NCI-H2227 (cell line): ENCODE measurements at regions not wholly inside any gene's neighbourhood (a gene's known extent, or its start where the extent isn't known, plus 50 kb on each side); places are given as distances from the start of the nearest gene placed in this dataset.
"Not testable (repeated sequence)": the region's sequence is repeated elsewhere in the genome, so short reads cannot be mapped to it uniquely, and the experiment has no call there.

Experiments used
- DNase-seq: peaks from one replicate; lab custom pipeline; 2025; ENCODE audit not compliant: unreplicated experiment; lab: John Stamatoyannopoulos, UW

- no peak for DNase-seq
Measured at GRCh38 chr1:169048043-169048442, 58.4 kb upstream of the ATP1B1 start.

GRCh38 chr1:169049258-169049938, 57.1 kb upstream of the ATP1B1 start:
- DNase-seq: peak; percentile 10

- DNase-seq: no peak
Measured at GRCh38 chr1:169051171-169051570, 55.3 kb upstream of the ATP1B1 start.

GRCh38 chr1:169052171-169052570, 54.3 kb upstream of the ATP1B1 start:
- not testable (repeated sequence) for DNase-seq

- no peak for DNase-seq
Measured at GRCh38 chr1:169052727-169053126, 53.8 kb upstream of the ATP1B1 start.

- DNase-seq: no peak
Measured at GRCh38 chr1:169053196-169053595, 53.3 kb upstream of the ATP1B1 start.
